ENCODE measurements at regions not wholly inside any gene's neighbourhood (a gene's known extent, or its start where the extent isn't known, plus 50 kb on each side); places are given as distances from the start of the nearest gene placed in this dataset.
"Not testable (repeated sequence)": the region's sequence is repeated elsewhere in the genome, so short reads cannot be mapped to it uniquely, and the experiment has no call there.

DNA sequence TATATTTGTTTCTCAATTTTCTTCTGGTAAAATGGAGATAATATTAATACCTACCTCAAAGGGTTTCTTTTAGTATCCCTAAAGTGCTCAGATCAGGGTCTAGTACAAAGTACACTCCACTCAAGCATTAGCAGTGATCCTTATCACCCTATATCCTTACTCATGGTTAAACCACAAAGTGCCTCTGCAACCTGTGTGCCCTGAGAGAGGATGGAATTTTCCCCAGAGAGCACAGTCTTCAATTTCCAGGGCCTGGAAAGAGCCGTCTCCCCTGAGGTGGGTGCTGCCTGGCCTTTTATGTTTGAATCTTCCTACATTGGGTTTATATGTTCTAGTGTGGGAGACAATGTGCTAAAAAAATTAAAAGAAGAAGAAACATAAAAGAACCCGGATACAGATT is 183.1 kb upstream of the FBXO33 start:
- no peak for DNase-seq

DNA sequence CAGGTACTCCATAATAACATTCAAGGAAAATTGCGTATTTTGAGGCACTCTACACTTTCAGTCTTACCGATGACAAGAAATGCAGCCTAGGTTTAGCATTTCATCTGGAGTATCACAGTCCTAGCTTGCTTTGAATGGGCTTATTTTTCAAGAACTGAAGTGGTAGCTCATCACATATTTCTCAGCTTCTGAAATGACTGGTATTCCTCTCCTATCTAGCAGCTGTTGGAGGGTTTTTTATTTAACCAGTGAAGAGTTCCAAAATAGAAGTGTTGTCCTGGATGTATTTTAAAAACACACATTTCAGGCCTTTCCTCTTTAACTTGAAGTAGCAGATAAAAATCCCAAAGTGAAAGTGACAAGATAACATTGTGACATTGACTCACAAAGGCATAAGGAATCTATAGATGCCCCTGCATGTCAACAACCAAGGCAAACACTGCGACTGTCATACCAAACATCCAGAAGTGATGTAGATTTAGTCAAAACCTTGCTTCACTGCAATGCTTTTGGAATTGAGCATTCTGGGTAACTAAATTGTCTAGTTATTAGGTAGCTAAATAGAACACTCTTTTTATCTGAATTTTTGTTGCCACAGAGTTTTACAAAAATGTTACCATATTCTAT is 182.2 kb upstream of the FBXO33 start:
- DNase-seq = no peak

DNA sequence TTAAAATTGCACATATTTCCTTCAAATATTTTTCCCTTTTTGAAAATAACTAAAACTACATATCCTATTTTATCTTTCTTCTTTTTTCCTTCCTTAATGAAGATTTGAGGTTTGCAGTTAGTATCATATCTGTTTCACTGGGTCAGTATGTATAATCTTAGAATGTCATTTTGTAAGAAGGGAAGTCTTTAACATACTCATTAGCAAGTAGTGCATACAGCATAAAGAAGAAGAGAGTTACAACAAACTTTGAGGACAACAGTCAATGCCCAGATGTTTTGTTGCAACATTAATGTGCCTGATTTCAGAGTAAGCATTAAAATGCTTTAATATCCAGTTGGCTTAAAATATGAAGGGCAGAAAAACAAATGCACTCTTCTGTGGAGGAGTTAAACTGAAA is 176.9 kb upstream of the FBXO33 start:
- no peak for DNase-seq

DNA sequence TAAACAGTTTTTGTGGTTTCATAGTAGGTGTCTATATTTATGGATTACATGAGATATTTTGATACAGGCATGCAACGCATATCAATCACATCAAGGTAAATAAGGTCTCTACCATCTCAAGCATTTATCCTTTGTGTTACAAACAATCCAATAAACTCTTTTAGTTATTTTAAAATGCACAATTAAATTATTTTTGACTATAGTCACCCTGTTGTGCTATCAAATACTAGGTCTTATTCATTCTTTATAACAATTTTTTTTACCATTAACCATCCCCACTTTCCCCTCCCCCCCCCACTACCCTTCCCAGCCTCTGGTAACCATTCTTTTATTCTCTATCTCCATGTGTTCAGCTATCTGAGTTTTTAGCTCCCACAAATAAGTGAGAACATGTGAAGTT is 175.7 kb upstream of the FBXO33 start:
- DNase-seq = no peak

DNA sequence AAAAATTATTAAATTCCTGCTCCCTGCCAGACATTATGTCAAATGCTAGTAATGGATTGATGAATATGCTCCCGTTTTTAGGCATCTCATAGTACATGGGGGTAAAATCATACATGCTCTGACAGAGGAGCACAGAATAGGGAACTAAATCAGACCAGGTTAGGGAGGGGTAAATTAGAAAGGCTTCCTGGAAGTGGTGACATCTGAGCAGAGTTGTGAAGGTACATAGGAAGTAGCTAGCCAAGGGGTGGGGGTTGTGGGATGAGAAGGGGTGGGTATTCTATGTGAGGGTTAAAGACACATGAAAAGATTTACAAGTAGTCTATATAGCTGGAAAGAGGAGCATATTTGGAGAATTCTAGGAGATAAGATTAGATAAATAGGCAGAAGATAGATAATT is 171.7 kb upstream of the FBXO33 start:
- no peak for DNase-seq

DNA sequence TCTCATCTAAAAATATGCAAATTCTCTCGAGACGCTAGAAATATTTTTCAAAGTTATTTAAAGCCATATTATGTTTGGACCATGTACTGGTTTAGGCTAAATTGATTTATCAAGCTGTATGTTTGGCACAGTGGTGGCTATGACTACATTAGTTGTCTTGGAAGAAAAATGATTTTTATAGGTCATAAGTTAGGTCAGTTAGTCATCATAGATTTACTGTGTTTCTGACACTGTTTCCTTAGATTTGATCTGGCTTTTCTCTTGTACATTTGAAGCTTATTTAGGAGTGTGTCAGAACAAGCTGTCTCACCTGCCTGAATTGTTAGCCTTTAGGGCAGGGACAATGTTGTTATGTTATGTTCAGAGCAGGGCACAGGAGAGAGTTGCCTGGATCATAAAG is 161.1 kb upstream of the FBXO33 start:
- no peak for DNase-seq

DNA sequence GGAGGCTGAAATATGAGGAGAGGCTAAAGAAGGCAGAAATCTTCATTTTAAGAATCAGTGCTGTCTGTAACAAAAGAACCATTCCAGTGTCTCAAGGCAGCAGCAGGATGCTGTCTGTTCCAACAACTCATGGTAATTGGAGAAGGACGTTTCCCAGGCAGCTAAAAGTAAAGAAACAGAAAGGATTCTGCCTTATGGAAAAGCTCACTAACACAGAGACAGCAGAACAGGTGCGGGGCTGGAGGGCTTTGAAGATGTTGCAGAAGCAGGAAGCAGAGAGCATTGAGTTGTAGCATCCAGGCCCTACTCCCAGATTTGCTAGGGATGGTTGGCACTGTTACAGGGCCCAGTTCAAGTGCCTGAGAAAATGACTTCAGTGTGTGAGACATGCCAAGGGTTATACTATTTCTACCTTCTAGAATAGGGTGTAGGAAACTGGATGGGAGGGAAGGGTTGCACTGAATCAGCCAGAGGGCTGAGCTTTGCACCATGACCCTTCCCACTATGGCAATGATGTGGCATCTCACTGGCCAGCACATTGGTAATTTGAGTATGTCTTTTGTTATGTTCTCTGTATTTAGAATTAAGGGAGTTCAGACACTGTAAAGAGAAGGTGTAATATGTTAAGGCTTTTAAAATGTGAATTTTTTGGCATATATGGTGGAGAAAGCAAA is 160.0 kb upstream of the FBXO33 start:
- no peak for DNase-seq

DNA sequence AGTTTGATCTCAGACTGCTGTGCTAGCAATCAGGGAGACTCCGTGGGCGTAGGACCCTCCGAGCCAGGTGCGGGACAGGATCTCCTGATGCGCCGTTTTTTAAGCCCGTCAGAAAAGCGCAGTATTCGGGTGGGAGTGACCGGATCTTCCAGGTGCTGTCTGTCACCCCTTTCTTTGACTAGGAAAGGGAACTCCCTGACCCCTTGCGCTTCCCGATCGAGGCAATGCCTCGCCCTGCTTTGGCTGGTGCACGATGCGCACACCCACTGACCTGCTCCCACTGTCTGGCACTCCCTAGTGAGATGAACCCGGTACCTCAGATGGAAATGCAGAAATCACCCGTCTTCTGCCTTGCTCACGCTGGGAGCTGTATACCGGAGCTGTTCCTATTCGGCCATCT is 157.6 kb upstream of the FBXO33 start:
- not testable (repeated sequence) for DNase-seq

DNA sequence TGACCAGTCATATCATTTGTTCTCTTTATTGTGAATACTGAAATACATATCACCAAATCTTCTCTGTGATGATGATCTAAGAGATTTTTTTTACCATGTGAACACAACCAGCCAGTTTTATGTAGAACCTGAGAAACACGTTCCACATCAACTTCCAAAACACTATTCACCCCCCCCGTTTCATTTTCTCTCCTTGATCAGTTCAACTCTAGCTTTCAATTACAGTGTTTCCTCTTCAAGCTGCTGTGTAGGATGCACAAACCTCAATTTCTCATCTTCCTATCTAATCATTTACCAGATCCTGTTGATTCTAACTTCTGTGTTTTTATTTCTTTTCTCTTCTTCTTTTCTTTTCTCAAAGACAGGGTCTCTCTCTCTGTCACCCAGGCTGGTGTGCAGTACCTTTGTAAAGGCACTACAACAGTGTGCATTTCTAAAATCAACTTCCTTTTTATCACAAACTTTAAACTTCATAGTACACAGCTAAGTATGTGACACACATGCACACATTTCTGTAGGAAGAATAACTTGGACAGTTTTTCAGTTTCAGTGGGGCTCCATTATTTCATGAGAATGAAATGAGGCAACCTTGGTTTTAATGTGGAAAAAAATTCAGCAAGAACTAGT is 149.9 kb upstream of the FBXO33 start:
- DNase-seq = no peak

DNA sequence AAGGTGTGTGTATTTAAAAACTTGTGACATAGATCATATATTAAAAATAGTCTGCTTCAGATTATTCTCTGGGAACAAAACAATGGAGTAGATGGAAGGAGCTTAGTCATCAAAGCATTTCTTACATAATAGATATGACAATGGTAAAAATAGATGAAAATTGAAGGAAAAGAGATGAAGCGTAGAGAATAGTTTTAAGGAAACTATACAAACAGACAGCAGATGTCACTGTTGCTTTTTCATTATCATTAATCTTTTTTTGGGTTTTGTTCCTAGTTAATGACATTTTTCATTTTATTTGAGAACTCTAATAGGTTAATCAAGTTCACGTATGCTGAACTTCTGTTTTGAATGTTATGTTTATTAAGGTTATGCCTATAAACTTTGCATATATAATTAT is 149.2 kb upstream of the FBXO33 start:
- peak; percentile 12 for DNase-seq

DNA sequence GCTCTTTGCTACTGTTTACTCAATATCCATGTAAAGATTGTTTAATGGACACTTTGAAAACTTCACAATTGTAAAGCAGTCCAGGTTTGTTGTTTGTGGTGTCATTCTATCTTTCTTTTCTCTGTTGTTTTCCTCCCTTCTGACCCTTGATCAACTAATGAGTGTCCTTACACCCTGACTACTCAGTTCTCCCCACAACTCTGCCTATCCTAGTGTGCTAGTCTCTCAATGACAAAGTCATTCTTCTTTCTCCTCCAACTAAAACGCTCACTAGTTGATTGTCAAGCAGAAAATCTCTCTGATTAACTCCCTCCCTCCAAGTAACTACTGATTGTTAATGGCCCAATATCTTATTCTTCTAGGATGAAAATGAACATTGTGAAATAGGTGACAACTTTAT is 148.5 kb upstream of the FBXO33 start:
- DNase-seq = no peak

DNA sequence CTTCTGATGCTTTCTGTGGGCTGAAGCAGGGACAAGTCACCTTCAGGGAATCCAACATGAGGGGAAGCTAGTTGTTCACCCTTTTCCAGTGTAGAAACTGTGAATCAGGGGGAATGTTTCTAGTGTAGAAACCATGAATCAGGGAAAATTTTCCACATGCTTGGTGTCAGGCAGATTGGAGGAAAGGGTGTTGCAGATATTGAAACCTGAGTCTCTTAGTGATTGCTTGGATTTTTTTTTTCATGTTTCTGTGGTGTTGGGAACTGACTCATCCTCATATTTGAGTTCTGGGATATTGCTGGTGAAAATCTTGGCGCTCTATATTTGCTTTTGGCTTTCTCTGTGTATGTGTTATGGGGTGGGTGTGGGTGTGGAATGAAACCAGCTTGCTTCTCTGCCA is 144.5 kb upstream of the FBXO33 start:
- peak; percentile 57 for DNase-seq

DNA sequence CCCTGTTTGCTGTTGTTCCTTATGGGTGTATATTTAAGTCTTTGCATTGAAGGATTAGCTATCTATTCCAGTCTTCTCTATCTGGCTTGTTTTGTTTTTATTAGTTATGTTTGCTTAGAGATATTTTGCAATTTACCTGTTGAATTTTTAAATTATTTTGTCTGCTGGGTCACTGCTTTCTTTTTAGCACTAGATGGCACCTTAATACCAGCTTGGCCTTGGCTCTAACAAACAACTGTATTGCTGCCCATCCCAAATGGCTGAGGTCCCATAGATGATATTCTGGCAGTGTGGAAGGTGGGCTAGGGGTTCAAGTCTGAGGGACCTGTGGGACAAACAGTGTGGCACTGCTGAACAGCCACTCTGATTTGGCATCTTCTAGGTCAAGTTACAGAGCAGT is 144.0 kb upstream of the FBXO33 start:
- no peak for DNase-seq

DNA sequence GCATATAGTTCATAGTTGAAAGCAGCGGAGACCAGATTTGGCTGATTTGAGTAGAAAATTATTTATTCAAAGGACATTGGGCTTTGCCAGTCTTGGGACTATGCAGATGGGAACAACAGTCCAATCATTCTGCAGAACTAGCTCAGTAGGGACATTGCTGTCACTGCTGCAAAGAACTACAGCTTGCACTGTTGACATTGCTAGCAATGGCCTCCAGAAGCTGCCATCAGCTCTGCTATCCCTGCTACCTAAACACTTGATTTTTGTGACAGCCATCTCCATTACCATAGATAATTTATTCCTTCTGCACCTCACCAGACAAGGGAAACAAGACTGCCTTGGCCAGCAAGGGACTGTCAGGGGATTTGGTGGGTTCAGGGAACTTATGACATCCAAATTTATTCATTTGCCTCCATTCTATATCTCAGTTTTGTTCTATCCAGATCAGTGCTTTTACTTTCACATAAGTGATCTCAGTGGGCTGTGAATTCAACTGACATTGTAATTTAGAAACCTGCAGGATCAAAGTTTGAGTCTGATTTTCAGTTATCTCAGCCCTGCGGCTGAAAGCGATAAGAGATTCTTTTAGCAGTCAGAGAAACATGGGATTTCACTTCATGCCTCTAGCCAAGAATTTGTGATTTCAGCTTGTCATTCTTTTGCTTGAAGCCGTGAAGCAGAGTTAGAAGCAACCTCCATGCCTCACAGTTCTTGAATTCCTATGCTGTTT is 136.7 kb upstream of the FBXO33 start:
- no peak for DNase-seq

DNA sequence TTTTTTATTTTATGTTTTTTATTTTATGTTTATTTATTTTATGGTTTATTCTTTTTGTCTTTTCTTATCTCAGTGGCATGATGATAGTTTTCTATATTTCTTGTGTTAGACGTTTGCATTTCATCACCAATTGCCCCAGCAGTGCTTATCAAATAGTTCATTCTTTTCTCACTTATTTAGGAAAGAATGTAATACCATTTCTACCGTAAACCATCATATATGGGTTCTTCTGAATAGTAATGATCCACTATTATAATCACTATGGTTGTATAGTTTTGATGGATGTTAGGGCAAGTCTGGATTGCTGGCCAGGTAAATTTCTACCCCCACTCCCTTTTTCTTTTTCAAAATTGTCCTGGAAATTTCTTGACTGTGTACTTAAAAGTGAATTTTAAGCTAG is 134.6 kb upstream of the FBXO33 start:
- no peak for DNase-seq

DNA sequence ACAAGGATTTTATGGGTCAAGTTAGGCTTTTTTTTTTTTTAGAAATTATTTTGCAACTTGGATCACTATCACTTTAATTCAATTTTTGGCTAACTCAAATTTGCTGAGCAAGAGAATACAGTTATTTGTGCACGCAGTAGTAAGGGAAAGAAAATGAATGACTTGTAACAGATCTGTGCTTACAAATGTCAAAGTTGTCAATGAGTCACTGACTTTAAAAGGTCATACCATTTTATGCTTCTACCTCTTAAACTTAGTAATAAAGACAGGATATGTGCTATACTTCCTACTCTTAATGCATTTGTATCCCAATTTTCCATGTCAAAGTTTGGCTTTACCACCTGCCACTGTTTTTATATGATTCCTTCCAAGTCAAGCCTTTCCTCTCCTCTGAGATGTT is 131.1 kb upstream of the FBXO33 start:
- DNase-seq = no peak

DNA sequence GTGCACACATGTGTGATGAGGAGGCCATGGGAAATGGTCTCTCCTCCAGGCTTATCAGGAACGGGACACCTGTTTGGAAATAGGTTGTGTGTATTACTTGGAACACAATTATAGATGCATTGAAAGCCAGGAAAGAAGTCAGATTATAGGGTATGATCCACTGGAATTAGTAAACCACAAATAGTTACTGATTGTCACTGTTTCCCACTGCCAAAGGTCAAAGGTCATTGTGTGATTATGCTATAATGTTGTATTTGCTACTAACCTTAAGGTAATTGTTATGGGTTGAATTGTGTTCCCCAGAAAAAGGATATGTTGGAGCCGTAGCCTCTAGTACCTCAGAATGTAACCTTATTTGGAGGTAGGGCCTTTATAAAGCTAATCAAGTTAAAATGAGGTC is 129.9 kb upstream of the FBXO33 start:
- DNase-seq = no peak

DNA sequence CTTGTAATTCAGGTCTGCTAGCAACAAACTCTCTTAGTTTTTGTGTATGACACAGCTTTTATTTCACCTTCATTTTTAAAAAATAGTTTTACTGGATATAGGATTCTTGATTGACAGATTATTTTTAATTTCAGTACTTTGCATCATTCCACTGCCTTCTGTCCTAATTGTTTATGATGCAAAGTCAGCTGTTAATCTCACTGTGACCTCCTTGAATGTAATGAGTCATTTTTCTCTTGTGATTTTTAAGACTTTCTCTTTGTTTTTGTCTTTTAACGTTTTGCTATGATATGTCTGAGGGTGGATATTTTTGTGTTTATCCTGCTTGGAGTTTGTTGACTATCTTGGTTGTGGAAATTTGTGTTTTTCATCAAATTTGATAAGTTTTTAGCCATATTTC is 126.3 kb upstream of the FBXO33 start:
- DNase-seq = no peak

DNA sequence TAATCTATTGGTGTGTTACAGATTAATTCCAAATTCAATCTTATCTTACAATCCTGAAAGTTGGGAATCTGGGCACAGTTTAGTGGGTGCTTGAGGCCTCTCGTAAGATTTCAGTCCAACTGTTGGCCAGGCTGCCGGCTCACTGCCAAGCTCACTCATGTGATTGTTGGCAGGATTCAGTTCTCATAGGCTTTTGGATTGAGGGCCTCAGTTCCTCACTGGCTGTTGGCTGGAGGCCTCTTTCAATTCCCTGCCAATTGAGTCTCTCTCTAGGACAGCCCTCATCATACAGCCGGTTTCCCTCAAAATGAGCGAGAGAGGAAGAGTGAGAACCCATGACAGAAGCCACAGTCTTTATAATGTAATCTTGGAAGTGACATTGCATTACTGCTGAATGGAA is 123.5 kb upstream of the FBXO33 start:
- DNase-seq = no peak

DNA sequence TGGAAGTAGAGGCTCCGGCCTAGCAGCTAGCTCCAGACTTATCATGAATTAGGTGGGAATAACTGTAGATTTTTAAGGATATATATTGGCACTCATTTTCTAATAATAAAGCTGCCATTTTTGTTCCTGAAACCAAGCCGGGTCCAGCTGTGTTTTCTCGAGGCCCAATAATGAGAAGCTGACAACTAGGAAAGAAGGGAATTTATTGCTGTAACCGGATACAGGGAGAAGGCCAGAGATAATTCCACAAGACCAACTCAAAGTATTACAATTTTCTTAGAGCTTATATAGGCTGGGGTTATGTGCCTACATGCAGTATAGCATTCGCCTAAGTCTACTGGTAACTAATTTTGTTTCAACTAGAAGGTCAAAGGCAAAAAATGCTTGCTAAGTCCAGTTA is 122.3 kb upstream of the FBXO33 start:
- no peak for DNase-seq

DNA sequence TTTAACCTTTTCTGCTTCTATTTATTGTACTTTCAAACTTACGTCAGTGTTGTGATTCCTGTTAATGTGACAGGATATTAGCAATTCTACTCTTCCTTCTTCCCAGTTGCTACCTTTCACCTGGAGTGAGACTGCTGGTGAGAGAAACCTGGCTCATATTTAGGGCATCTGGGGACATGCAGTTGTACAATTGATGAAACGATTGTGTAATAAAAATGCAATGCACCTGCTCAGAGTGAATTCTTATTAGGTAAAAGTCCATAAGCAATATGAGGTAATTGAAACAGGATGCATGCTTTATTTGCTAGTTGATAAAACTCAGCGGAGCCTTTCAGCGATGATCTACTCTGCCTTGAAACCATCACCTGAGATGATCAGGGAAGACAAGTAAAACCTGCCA is 116.1 kb upstream of the FBXO33 start:
- no peak for DNase-seq

DNA sequence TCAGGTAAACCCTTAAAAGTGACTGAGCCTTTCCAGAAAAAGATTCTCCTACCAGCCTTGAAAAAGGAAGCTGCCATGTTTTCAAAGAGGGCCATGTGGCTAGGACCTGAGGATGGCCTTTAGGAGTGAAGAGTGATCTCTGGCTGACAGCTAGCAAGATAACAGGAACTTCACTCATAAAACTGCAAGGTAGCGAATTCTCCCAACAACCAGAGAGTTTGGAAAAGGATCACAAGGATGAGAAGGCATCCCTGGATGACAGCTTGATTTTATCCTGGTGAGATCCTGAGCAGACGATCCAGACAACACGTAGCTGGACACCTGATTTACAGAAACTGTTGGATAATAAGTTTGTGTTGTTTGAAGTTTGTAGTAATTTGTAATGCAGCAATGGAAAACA is 115.6 kb upstream of the FBXO33 start:
- DNase-seq = no peak

DNA sequence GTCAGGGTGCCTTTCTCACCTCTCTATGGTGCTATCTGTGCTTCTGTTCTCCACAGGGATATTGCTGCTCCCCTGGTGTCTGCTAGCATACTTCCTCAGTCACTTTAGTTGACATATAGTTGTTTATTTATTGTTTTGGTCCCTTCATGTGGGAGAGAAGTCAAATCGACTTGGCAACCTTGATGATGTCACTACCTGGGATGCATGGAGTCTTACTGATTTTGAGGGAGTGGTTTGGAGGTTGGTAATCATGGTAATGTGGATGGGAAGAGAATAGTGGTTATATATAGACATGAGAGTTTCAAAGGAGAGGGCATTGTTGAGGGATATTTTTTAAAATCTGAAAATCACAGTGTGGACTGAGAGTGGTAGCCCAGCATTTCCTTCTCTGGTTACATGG is 73.6 kb upstream of the FBXO33 start:
- no peak for DNase-seq

DNA sequence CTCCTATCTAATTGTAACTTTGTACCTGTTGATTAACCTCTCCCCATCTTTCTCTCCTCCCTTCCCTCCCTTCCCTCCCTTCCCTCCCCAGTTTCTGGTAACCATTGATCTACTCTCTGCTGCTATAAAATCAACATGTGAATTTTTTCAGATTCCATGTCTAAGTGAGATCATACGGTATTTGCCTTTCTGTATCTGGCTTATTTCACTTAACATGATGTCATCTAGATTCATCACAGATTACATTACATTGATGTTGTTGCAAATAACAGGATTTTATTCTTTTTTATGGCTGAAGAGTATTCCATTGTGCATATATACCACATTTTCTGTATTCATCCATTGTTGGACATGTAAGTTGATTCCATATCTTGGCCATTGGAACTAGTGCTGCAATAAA is 68.0 kb upstream of the FBXO33 start:
- DNase-seq = no peak

Data from fibroblast of upper back skin (primary cell).